ENCODE measurements at regions not wholly inside any gene's neighbourhood (a gene's known extent, or its start where the extent isn't known, plus 50 kb on each side); places are given as distances from the start of the nearest gene placed in this dataset.

GRCh38 chr12:125288931-125289928 lies 224.0 kb downstream of the AACS start:
- DNase-seq (ENCODE audit: low spot score) = no peak
- in situ Hi-C loops (cut with MboI; ENCODE audit: low pct_unique_long_range_greater_than_20kb, low sequenced_read_pairs, unreplicated experiment) = no loop called here
- no peak for TF ChIP-seq CTCF (IDR thresholded peaks at IDR 0.05; ENCODE audit: extremely low read depth, insufficient read depth, missing control alignments)

- no peak for DNase-seq (ENCODE audit: low spot score)
- in situ Hi-C loops (cut with MboI; ENCODE audit: low pct_unique_long_range_greater_than_20kb, low sequenced_read_pairs, unreplicated experiment) = no loop called here
- TF ChIP-seq CTCF (IDR thresholded peaks at IDR 0.05; ENCODE audit: extremely low read depth, insufficient read depth, missing control alignments) = no peak
These were observed 224.7 kb downstream of the AACS start for GRCh38 chr12:125289970-125290369.

GRCh38 chr12:125292700-125293099 lies 227.5 kb downstream of the AACS start:
- in situ Hi-C loops (cut with MboI; ENCODE audit: low pct_unique_long_range_greater_than_20kb, low sequenced_read_pairs, unreplicated experiment) = no loop called here
- TF ChIP-seq CTCF (IDR thresholded peaks at IDR 0.05; ENCODE audit: extremely low read depth, insufficient read depth, missing control alignments) = no peak
- no peak for DNase-seq (ENCODE audit: low spot score)

GRCh38 chr12:125295550-125295949 lies 230.3 kb downstream of the AACS start:
- no peak for TF ChIP-seq CTCF (IDR thresholded peaks at IDR 0.05; ENCODE audit: extremely low read depth, insufficient read depth, missing control alignments)
- no peak for DNase-seq (ENCODE audit: low spot score)
- in situ Hi-C loops (cut with MboI; ENCODE audit: low pct_unique_long_range_greater_than_20kb, low sequenced_read_pairs, unreplicated experiment) = no loop called here

- no peak for DNase-seq (ENCODE audit: low spot score)
- in situ Hi-C loops (cut with MboI; ENCODE audit: low pct_unique_long_range_greater_than_20kb, low sequenced_read_pairs, unreplicated experiment) = no loop called here
- no peak for TF ChIP-seq CTCF (IDR thresholded peaks at IDR 0.05; ENCODE audit: extremely low read depth, insufficient read depth, missing control alignments)
These were observed 231.5 kb downstream of the AACS start for GRCh38 chr12:125296701-125297100.

GRCh38 chr12:125299840-125300239 lies 234.6 kb downstream of the AACS start:
- in situ Hi-C loops (cut with MboI; ENCODE audit: low pct_unique_long_range_greater_than_20kb, low sequenced_read_pairs, unreplicated experiment) = no loop called here
- DNase-seq (ENCODE audit: low spot score) = no peak
- TF ChIP-seq CTCF (IDR thresholded peaks at IDR 0.05; ENCODE audit: extremely low read depth, insufficient read depth, missing control alignments) = no peak

Data from GM13977 (cell line).